ENCODE measurements at regions not wholly inside any gene's neighbourhood (a gene's known extent, or its start where the extent isn't known, plus 50 kb on each side); places are given as distances from the start of the nearest gene placed in this dataset.

- Histone ChIP-seq H3K36me3 (replicated peaks in 1 of 2; ENCODE audit: control insufficient read depth in 1 of 2, insufficient read depth in 2 of 2, low read length in 2 of 2) (no peaks in the 10 kb centered on the region), H3K9ac (ENCODE audit: insufficient read depth, low read depth, low read length) (no peak overlapping the region), H4K20me1 (ENCODE audit: insufficient read depth, low read length) (no peaks in the 10 kb centered on the region), H3K4me2 (ENCODE audit: low read depth, low read length) (no peak overlapping the region), H3K9me3 (ENCODE audit: low read length) (no peaks in the 10 kb centered on the region), H3K27me3 (ENCODE audit: control insufficient read depth in 1 of 2, insufficient read depth in 2 of 2, low read length in 2 of 2) (peaks cover 0 to 3% of the 10 kb centered on the region in 2 experiments; a peak in 1 of 5 replicates), H3K27ac (ENCODE audit: extremely low read length, insufficient read depth, low read length) (no peak overlapping the region), H3K79me2 (ENCODE audit: insufficient read depth, low read length) (no peaks in the 10 kb centered on the region), H3K4me3 (replicated peaks in 1 of 3; ENCODE audit: insufficient read depth in 1 of 3, low read depth in 2 of 3, low read length in 3 of 3) (no peak overlapping the region), H3K4me1 (ENCODE audit: insufficient read depth, low read length) (no peaks in the 10 kb centered on the region), H2AFZ (ENCODE audit: low read length) (no peak overlapping the region)
- in situ Hi-C loops (cut with HindIII; ENCODE audit: extremely low pct_ligation_motif_present, low pct_unique_long_range_greater_than_20kb), result no loop called here
- CTCF ChIA-PET (ENCODE audit: low intra/inter-chr PET ratio, low total read pairs), result no interaction called here
- no peak for DNase-seq (ENCODE audit: low spot score)
- no peak for ATAC-seq
- intact Hi-C loops (cut with micrococcal nuclease; ENCODE audit: unreplicated experiment), result no loop called here
- POLR2A ChIA-PET, result no interaction called here
- no TSS peak for BruUV-seq (replicated peaks)
- FAIRE-seq, result no peak
- no peak for TF ChIP-seq ZBTB21 (CRISPR knock-in tag; IDR thresholded peaks at IDR 0.05)
- TF ChIP-seq THAP8 (CRISPR knock-in tag; IDR thresholded peaks at IDR 0.05; ENCODE audit: borderline replicate concordance), result no peak
- no peak for TF ChIP-seq FOXP4 (CRISPR knock-in tag; IDR thresholded peaks at IDR 0.05)
- TF ChIP-seq HMGXB4 (CRISPR knock-in tag; IDR thresholded peaks at IDR 0.05; ENCODE audit: borderline replicate concordance in 1 of 2, low read depth in 1 of 2), result no peak
- no peak for TF ChIP-seq ZIK1 (CRISPR knock-in tag; IDR thresholded peaks at IDR 0.05; ENCODE audit: borderline replicate concordance, low read depth)
- no peak for TF ChIP-seq AFF4 (CRISPR knock-in tag; IDR thresholded peaks at IDR 0.05)
- no peak for TF ChIP-seq CHD4 (IDR thresholded peaks at IDR 0.05; ENCODE audit: borderline replicate concordance, low read length)
- WGBS (ENCODE audit: low lambda C conversion rate), result 0% methylated on average over 1 of the region's 1 CpG
Measured at GRCh38 chrX:3218442-3218841, 128.0 kb downstream of the MXRA5 start.
